ENCODE measurements at regions not wholly inside any gene's neighbourhood (a gene's known extent, or its start where the extent isn't known, plus 50 kb on each side); places are given as distances from the start of the nearest gene placed in this dataset.

- Histone ChIP-seq H3K4me3 (replicated peaks in 1 of 3; ENCODE audit: low read depth in 2 of 3, low read length in 3 of 3) (no peak overlapping the region), H3K36me3 (replicated peaks in 1 of 2; ENCODE audit: control insufficient read depth in 1 of 2, insufficient read depth in 2 of 2, low read length in 2 of 2) (no peaks in the 10 kb centered on the region), H4K20me1 (ENCODE audit: insufficient read depth, low read length) (no peaks in the 10 kb centered on the region), H3K4me1 (ENCODE audit: control insufficient read depth in 1 of 2, insufficient read depth in 2 of 2, low read length in 2 of 2) (no peaks in the 10 kb centered on the region), H2AFZ (ENCODE audit: insufficient read depth, low read depth, low read length, poor library complexity, severe bottlenecking) (no peak overlapping the region), H3K79me2 (ENCODE audit: insufficient read depth, low read length) (no peaks in the 10 kb centered on the region), H3K9ac (ENCODE audit: insufficient read depth, low read length, poor library complexity, severe bottlenecking) (no peak overlapping the region), H3K9me3 (replicated peaks in 1 of 2; ENCODE audit: control insufficient read depth in 1 of 2, insufficient read depth in 1 of 2, low read length in 2 of 2) (no peaks in the 10 kb centered on the region), H3K4me2 (replicated peaks; ENCODE audit: extremely low read depth, low read length, poor library complexity, severe bottlenecking) (no peak overlapping the region), H3K27ac (ENCODE audit: low read depth in 1 of 2, low read length in 2 of 2) (no peak overlapping the region), H3K27me3 (ENCODE audit: control insufficient read depth in 2 of 2, insufficient read depth in 2 of 2, low read length in 2 of 2) (no peaks in the 10 kb centered on the region)
- 100% methylated on average over 2 of the region's 5 CpGs for WGBS (ENCODE audit: insufficient coverage)
- DNase-seq = no peak
- Mint-ChIP-seq H3K27me3 (ENCODE audit: low read depth in 3 of 3) (peaks cover 0 to 2% (median 2%) of the 10 kb centered on the region in 3 donors), H3K36me3 (no peaks in the 10 kb centered on the region), H3K4me3 (no peak overlapping the region), H3K9me3 (peaks cover 0 to 7% (median 5%) of the 10 kb centered on the region in 7 donors), H3K4me1 (no peaks in the 10 kb centered on the region), H3K27ac (no peak overlapping the region)
- intact Hi-C loops (cut with micrococcal nuclease) = no loop called here
- no peak for TF ChIP-seq CTCF (IDR thresholded peaks at IDR 0.05)
Observed at GRCh38 chr10:35896001-35896400, 253.9 kb upstream of the FZD8 start.

GRCh38 chr10:35895331-35895730 is 253.2 kb upstream of the FZD8 start:
- Histone ChIP-seq H3K27me3 (ENCODE audit: control insufficient read depth in 2 of 2, insufficient read depth in 2 of 2, low read length in 2 of 2) (no peaks in the 10 kb centered on the region), H3K4me3 (replicated peaks in 1 of 3; ENCODE audit: low read depth in 2 of 3, low read length in 3 of 3) (no peak overlapping the region), H3K4me1 (ENCODE audit: control insufficient read depth in 1 of 2, insufficient read depth in 2 of 2, low read length in 2 of 2) (no peaks in the 10 kb centered on the region), H3K27ac (ENCODE audit: low read depth in 1 of 2, low read length in 2 of 2) (no peak overlapping the region), H4K20me1 (ENCODE audit: insufficient read depth, low read length) (no peaks in the 10 kb centered on the region), H3K4me2 (replicated peaks; ENCODE audit: extremely low read depth, low read length, poor library complexity, severe bottlenecking) (no peak overlapping the region), H3K79me2 (ENCODE audit: insufficient read depth, low read length) (no peaks in the 10 kb centered on the region), H2AFZ (ENCODE audit: insufficient read depth, low read depth, low read length, poor library complexity, severe bottlenecking) (no peak overlapping the region), H3K9me3 (replicated peaks in 1 of 2; ENCODE audit: control insufficient read depth in 1 of 2, insufficient read depth in 1 of 2, low read length in 2 of 2) (no peaks in the 10 kb centered on the region), H3K9ac (ENCODE audit: insufficient read depth, low read length, poor library complexity, severe bottlenecking) (no peak overlapping the region), H3K36me3 (replicated peaks in 1 of 2; ENCODE audit: control insufficient read depth in 1 of 2, insufficient read depth in 2 of 2, low read length in 2 of 2) (no peaks in the 10 kb centered on the region)
- DNase-seq = no peak
- Mint-ChIP-seq H3K27me3 (ENCODE audit: low read depth in 3 of 3) (peaks cover 0 to 2% (median 2%) of the 10 kb centered on the region in 3 donors), H3K4me3 (no peak overlapping the region), H3K4me1 (no peaks in the 10 kb centered on the region), H3K36me3 (no peaks in the 10 kb centered on the region), H3K27ac (no peak overlapping the region), H3K9me3 (peaks cover 0 to 7% (median 5%) of the 10 kb centered on the region in 7 donors)
- no peak for TF ChIP-seq CTCF (IDR thresholded peaks at IDR 0.05)
- intact Hi-C loops (cut with micrococcal nuclease) = no loop called here
- WGBS (ENCODE audit: insufficient coverage) = no CpG with 5 or more reads among the region's 2 CpGs
